Esophagus squamous epithelium (tissue), 5 donors: ENCODE measurements at regions not wholly inside any gene's neighbourhood (a gene's known extent, or its start where the extent isn't known, plus 50 kb on each side); places are given as distances from the start of the nearest gene placed in this dataset.

Source experiments
- DNase-seq: peaks from one replicate; lab custom pipeline; 2025; lab: John Stamatoyannopoulos, UW
- H3K27ac ChIP-seq, 4 donors: fragments of 200-600 bp; sonication (generic); one replicate each; pipeline ENCODE4 v1.5.1; 2016 to 2019; ENCODE audit warnings: mild to moderate bottlenecking in 1 of 4
- H3K27me3 ChIP-seq, 4 donors: fragments of 200-600 bp; sonication (generic); 1 replicate in 3 of 4; 2 replicates in 1 of 4; pipeline versions ENCODE4 v1.5.1 to v1.6.0; 2017 to 2021; ENCODE audit warnings: antibody characterized with exemption in 1 of 4
- H3K36me3 ChIP-seq, 3 donors: fragments of 200-600 bp; sonication (generic); one replicate each; pipeline ENCODE4 v1.5.1; 2016 to 2019
- H3K4me1 ChIP-seq, 3 donors: fragments of 200-600 bp; sonication (generic); one replicate each; pipeline ENCODE4 v1.5.1; 2017 to 2019
- H3K4me3 ChIP-seq, 4 donors: fragments of 200-600 bp; sonication (generic); 1 replicate in 3 of 4; 2 replicates in 1 of 4; pipeline ENCODE4 v1.5.1; 2016 to 2019; ENCODE audit warnings: mild to moderate bottlenecking in 2 of 4, moderate library complexity in 1 of 4
- H3K9me3 ChIP-seq, 3 donors: fragments of 200-600 bp; sonication (generic); one replicate each; pipeline ENCODE4 v1.5.1; 2016 to 2019
- POLR2A ChIP-seq, 4 donors: fragments of 450-650 bp; IDR thresholded peaks; one replicate each; pipeline ENCODE4 v1.6.1; 2017; ENCODE audit warnings: antibody characterized with exemption in 4 of 4, mild to moderate bottlenecking in 4 of 4, moderate library complexity in 3 of 4
- WGBS, 2 donors: methylation state at CpG; one replicate each; pipeline ENCODE4 v1.1.5; 2018; 5-methylcytosine and 5-hydroxymethylcytosine counted together
- intact Hi-C: fragments of 100-400 bp; cut with DNase I; formaldehyde crosslinking; loops from one replicate; pipeline ENCODE4 v1.15.0; 2022
- TF ChIP-seq, protein P1 (sequence below), 6 experiments: fragments of 450-650 bp in 4 of 6; fragments of 200-600 bp in 2 of 6; sonication (generic) in 2 of 6; IDR thresholded peaks; one replicate each; pipeline ENCODE4 v1.5.1; 2016 to 2019; ENCODE audit warnings: antibody characterized with exemption in 6 of 6, mild to moderate bottlenecking in 4 of 6, moderate library complexity in 4 of 6
- donor health status: DM: yes; HTN: yes; CAD: no.

DNA sequence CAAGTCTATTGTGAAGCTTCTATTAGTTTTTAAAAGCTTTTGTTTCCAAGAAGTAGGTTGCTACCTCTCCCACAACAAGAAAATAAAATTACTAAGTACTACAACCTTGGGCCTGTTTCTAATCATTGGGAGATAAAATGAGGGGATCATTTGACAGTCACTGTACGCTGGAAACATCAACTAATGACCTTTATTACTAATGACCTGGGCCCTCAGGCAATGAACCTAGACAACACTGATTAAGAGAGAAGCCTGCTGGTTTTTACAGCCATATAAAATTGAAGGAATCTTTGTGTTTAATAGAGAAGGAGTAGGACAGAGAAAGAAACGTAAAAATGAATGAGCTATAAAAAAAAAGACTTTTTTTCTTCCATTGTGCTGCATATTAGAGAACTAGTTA lies 1000.9 kb downstream of the STPG2 start:
- H3K27ac ChIP-seq: no peak overlapping the region
- no peak for TF ChIP-seq POLR2A (IDR thresholded peaks at IDR 0.05)
- TF ChIP-seq, protein P1, sequence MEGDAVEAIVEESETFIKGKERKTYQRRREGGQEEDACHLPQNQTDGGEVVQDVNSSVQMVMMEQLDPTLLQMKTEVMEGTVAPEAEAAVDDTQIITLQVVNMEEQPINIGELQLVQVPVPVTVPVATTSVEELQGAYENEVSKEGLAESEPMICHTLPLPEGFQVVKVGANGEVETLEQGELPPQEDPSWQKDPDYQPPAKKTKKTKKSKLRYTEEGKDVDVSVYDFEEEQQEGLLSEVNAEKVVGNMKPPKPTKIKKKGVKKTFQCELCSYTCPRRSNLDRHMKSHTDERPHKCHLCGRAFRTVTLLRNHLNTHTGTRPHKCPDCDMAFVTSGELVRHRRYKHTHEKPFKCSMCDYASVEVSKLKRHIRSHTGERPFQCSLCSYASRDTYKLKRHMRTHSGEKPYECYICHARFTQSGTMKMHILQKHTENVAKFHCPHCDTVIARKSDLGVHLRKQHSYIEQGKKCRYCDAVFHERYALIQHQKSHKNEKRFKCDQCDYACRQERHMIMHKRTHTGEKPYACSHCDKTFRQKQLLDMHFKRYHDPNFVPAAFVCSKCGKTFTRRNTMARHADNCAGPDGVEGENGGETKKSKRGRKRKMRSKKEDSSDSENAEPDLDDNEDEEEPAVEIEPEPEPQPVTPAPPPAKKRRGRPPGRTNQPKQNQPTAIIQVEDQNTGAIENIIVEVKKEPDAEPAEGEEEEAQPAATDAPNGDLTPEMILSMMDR (IDR thresholded peaks at IDR 0.05): no peak
- no peak for DNase-seq
- H3K4me1 ChIP-seq: no peaks in the 10 kb centered on the region
- H3K4me3 ChIP-seq: no peak overlapping the region
- intact Hi-C loops: no loop called here
- H3K9me3 ChIP-seq: no peaks in the 10 kb centered on the region
- 43 to 45% methylated on average over 2 of the region's 2 CpGs for WGBS, 2 donors
- no peaks in the 10 kb centered on the region for H3K27me3 ChIP-seq
- no peaks in the 10 kb centered on the region for H3K36me3 ChIP-seq

DNA sequence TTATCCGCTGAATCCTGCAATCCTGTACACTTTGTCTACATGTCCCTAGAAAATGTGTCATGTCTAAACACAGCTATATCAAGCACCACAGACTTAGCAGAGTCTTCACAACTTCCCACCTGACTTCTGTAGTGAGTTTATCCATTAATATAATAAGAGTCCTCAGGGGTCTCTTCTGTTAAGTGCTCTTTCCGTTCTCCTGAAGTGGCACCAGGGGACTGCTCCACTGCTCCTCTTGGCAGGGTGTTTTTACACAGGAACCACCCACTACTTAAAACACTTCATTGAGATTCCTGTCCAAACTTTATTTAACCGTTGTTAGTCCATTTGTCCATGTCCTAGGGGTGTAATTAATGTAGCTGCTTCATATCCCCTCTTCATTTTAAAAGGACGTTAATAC lies 1000.4 kb downstream of the STPG2 start:
- intact Hi-C loops: no loop called here
- Histone ChIP-seq H3K4me3 (no peak overlapping the region), H3K36me3 (no peaks in the 10 kb centered on the region), H3K27me3 (no peaks in the 10 kb centered on the region), H3K9me3 (no peaks in the 10 kb centered on the region), H3K4me1 (no peaks in the 10 kb centered on the region), H3K27ac (no peak overlapping the region)
- no peak for DNase-seq
- no peak for TF ChIP-seq POLR2A (IDR thresholded peaks at IDR 0.05)
- TF ChIP-seq, protein P1 (IDR thresholded peaks at IDR 0.05): no peak
- WGBS, 2 donors: 72% methylated on average over 4 of the region's 4 CpGs

- H3K36me3 ChIP-seq: no peaks in the 10 kb centered on the region
- H3K4me1 ChIP-seq: no peaks in the 10 kb centered on the region
- no peak overlapping the region for H3K27ac ChIP-seq
- intact Hi-C loops: no loop called here
- H3K27me3 ChIP-seq: no peaks in the 10 kb centered on the region
- TF ChIP-seq, protein P1 (IDR thresholded peaks at IDR 0.05): no peak
- no peak for TF ChIP-seq POLR2A (IDR thresholded peaks at IDR 0.05)
- WGBS, 2 donors: 33 to 91% methylated on average over 1 of the region's 1 CpG
- H3K9me3 ChIP-seq: no peaks in the 10 kb centered on the region
- no peak for DNase-seq
- no peak overlapping the region for H3K4me3 ChIP-seq
These were observed 999.1 kb downstream of the STPG2 start for GRCh38 chr4:97144199-97144598.

DNA sequence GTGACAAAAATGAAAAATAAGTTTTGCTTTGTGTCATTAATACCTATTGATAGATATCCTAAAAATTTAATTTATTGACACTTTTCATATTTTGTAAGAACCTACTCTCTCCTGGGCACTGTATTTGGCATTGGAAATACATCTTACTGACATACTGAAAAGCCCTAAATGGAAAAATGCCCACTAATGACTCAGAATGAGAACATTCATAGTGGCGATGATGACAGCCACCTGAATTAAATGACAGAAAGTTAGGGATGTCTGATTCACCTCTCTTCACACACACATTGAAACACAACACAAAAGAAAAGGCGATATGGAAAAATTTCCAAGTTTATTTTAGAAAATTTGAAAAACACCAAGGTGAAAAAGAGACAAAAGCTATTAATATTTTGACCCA lies 992.3 kb downstream of the STPG2 start:
- Histone ChIP-seq H3K36me3 (no peaks in the 10 kb centered on the region), H3K4me1 (no peaks in the 10 kb centered on the region), H3K9me3 (no peaks in the 10 kb centered on the region), H3K27me3 (no peaks in the 10 kb centered on the region), H3K27ac (no peak overlapping the region), H3K4me3 (no peak overlapping the region)
- WGBS, 2 donors: 62 to 70% methylated on average over 2 of the region's 2 CpGs
- intact Hi-C loops: no loop called here
- no peak for DNase-seq
- TF ChIP-seq, protein P1 (IDR thresholded peaks at IDR 0.05): no peak
- no peak for TF ChIP-seq POLR2A (IDR thresholded peaks at IDR 0.05)

GRCh38 chr4:97152149-97152548 lies 991.1 kb downstream of the STPG2 start:
- H3K4me3 ChIP-seq: no peak overlapping the region
- H3K36me3 ChIP-seq: no peaks in the 10 kb centered on the region
- TF ChIP-seq, protein P1 (IDR thresholded peaks at IDR 0.05): no peak
- TF ChIP-seq POLR2A (IDR thresholded peaks at IDR 0.05): no peak
- H3K4me1 ChIP-seq: no peaks in the 10 kb centered on the region
- no peak overlapping the region for H3K27ac ChIP-seq
- intact Hi-C loops: no loop called here
- H3K9me3 ChIP-seq: no peaks in the 10 kb centered on the region
- H3K27me3 ChIP-seq: no peaks in the 10 kb centered on the region
- no peak for DNase-seq
